CD4-positive, alpha-beta T cell (primary cell): ENCODE measurements at regions not wholly inside any gene's neighbourhood (a gene's known extent, or its start where the extent isn't known, plus 50 kb on each side); places are given as distances from the start of the nearest gene placed in this dataset.

Source experiments
- ATAC-seq: fragments of 200-7000 bp; cut with Tn5 transposase; one replicate; pipeline ENCODE4 v1.10.0; 2022; ENCODE audit warnings: mild to moderate bottlenecking; ENCODE audit not compliant: poor library complexity
- CTCF ChIA-PET: fragments of 350-600 bp; sonication (Branson Sonifier 250); formaldehyde crosslinking; loops from one replicate; lab custom pipeline; 2021; ENCODE audit warnings: antibody characterized with exemption, inconsistent platforms; lab: Charles Lee
- POLR2A ChIA-PET: fragments of 350-600 bp; sonication (Branson Sonifier 250); formaldehyde crosslinking; loops from one replicate; lab custom pipeline; 2021; ENCODE audit warnings: antibody characterized with exemption, inconsistent platforms; lab: Charles Lee
- DNase-seq, 14 experiments: peaks; one replicate each; pipeline ENCODE4 v3.0.0-alpha.2; 2013 to 2020; ENCODE audit warnings: mixed read lengths in 2 of 14
- H3K27ac ChIP-seq, 2 donors: one replicate each; pipeline versions ENCODE4 v1.5.1 to v1.7.0; 2013; ENCODE audit warnings: low read length in 2 of 2, low read depth in 1 of 2, mild to moderate bottlenecking in 1 of 2
- H3K27me3 ChIP-seq, 2 experiments: 1 replicate in 1 of 2; 2 replicates in 1 of 2; pipeline versions ENCODE4 v1.6.1 to v1.7.0; 2013; ENCODE audit warnings: low read length in 2 of 2, control low read depth in 1 of 2, mild to moderate bottlenecking in 1 of 2, moderate library complexity in 1 of 2; ENCODE audit not compliant: insufficient read depth in 2 of 2, control insufficient read depth in 1 of 2
- H3K36me3 ChIP-seq: one replicate; pipeline ENCODE4 v1.6.1; 2013; ENCODE audit warnings: low read length, control low read depth; ENCODE audit not compliant: insufficient read depth
- H3K4me1 ChIP-seq: one replicate; pipeline ENCODE4 v1.6.1; 2013; ENCODE audit warnings: low read length, control low read depth; ENCODE audit not compliant: insufficient read depth
- H3K4me3 ChIP-seq: one replicate; pipeline ENCODE4 v1.5.1; 2013; ENCODE audit warnings: mild to moderate bottlenecking, low read length, moderate library complexity
- H3K9me3 ChIP-seq, 2 experiments: 1 replicate in 1 of 2; 2 replicates in 1 of 2; pipeline versions ENCODE4 v1.6.1 to v1.7.0; 2013; ENCODE audit warnings: low read length in 2 of 2, mild to moderate bottlenecking in 2 of 2, control low read depth in 1 of 2, moderate library complexity in 1 of 2; ENCODE audit not compliant: control insufficient read depth in 1 of 2, insufficient read depth in 1 of 2
- H3K27ac Mint-ChIP-seq: one replicate; pipeline ENCODE4 v1.8.0; 2020; ENCODE audit warnings: mixed read lengths
- H3K27me3 Mint-ChIP-seq: one replicate; pipeline ENCODE4 v1.8.0; 2021; ENCODE audit warnings: mixed read lengths
- H3K36me3 Mint-ChIP-seq: one replicate; pipeline ENCODE4 v1.8.0; 2021; ENCODE audit warnings: low read depth, mixed read lengths
- H3K4me1 Mint-ChIP-seq: one replicate; pipeline ENCODE4 v1.8.0; 2021; ENCODE audit warnings: low read depth, mixed read lengths
- H3K4me3 Mint-ChIP-seq: one replicate; pipeline ENCODE4 v1.8.0; 2020; ENCODE audit warnings: mild to moderate bottlenecking, mixed read lengths
- H3K9me3 Mint-ChIP-seq: one replicate; pipeline ENCODE4 v1.8.0; 2020; ENCODE audit warnings: mixed read lengths
- intact Hi-C, 2 experiments: fragments of 100-400 bp; cut with DNase I in 1 of 2; cut with micrococcal nuclease in 1 of 2; formaldehyde crosslinking; loops; one replicate each; pipeline versions ENCODE4 v1.15.1 to v1.9.0; 2023 to 2025; cut with DNase I, micrococcal nuclease
- TF ChIP-seq, protein P1 (sequence below): fragments of 200-600 bp; IDR thresholded peaks from one replicate; pipeline ENCODE4 v1.8.0; 2022; ENCODE audit warnings: antibody characterized with exemption, mild to moderate bottlenecking

DNA sequence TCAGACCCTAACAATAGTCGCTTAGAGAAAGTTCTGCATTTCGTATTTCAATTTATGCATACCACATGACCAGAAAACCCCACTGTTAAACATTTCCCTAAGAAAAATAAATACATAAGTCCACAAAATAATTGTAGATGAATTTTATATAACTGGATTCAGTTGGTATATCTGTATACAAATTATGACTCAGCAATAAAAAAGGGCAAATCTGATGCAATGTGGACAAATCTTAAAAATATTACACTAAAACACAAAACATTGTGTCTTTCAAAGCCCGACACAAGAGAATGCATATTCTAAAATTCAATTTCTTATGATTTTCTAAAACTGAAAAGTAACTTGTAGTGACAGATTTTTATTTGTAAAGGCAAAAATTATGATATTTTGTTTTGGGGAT lies 1005.0 kb downstream of the EFNB2 start:
- no peaks in the 10 kb centered on the region for H3K27me3 Mint-ChIP-seq
- no peaks in the 10 kb centered on the region for H3K9me3 ChIP-seq
- no peaks in the 10 kb centered on the region for H3K36me3 ChIP-seq
- H3K27ac Mint-ChIP-seq: no peak overlapping the region
- DNase-seq (no peak), ATAC-seq (no peak)
- H3K4me3 ChIP-seq: no peak overlapping the region
- TF ChIP-seq, protein P1, sequence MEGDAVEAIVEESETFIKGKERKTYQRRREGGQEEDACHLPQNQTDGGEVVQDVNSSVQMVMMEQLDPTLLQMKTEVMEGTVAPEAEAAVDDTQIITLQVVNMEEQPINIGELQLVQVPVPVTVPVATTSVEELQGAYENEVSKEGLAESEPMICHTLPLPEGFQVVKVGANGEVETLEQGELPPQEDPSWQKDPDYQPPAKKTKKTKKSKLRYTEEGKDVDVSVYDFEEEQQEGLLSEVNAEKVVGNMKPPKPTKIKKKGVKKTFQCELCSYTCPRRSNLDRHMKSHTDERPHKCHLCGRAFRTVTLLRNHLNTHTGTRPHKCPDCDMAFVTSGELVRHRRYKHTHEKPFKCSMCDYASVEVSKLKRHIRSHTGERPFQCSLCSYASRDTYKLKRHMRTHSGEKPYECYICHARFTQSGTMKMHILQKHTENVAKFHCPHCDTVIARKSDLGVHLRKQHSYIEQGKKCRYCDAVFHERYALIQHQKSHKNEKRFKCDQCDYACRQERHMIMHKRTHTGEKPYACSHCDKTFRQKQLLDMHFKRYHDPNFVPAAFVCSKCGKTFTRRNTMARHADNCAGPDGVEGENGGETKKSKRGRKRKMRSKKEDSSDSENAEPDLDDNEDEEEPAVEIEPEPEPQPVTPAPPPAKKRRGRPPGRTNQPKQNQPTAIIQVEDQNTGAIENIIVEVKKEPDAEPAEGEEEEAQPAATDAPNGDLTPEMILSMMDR: no peak
- H3K36me3 Mint-ChIP-seq: no peaks in the 10 kb centered on the region
- H3K4me3 Mint-ChIP-seq: no peak overlapping the region
- intact Hi-C loops: no loop called here
- H3K9me3 Mint-ChIP-seq: no peaks in the 10 kb centered on the region
- no peaks in the 10 kb centered on the region for H3K4me1 Mint-ChIP-seq
- no peaks in the 10 kb centered on the region for H3K27me3 ChIP-seq
- ChIA-PET POLR2A (no interaction called here), CTCF (no interaction called here)
- no peak overlapping the region for H3K27ac ChIP-seq
- H3K4me1 ChIP-seq: no peaks in the 10 kb centered on the region

DNA sequence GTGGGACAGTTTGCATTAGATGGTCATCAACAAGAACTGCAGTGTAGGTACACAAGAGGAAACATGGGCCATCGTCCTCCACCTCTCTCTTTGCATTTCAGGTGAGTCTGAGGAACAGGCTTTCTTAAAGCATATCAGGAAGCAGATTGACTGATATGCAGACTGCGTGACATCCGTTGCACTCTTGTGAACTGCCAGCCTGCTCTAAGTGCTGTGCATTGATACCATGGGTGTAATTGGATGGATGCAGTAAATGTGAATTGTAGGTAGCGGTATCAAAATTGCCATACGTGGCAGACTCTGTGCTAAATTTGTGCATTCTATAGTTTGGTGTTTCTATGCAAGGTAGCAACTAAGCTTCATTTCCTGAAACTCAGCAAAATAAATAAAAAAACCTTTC lies 1008.3 kb downstream of the EFNB2 start:
- Mint-ChIP-seq H3K27ac (no peak overlapping the region), H3K4me1 (no peaks in the 10 kb centered on the region), H3K4me3 (no peak overlapping the region), H3K27me3 (no peaks in the 10 kb centered on the region), H3K36me3 (no peaks in the 10 kb centered on the region), H3K9me3 (no peaks in the 10 kb centered on the region)
- ChIA-PET CTCF (no interaction called here), POLR2A (no interaction called here)
- Histone ChIP-seq H3K36me3 (no peaks in the 10 kb centered on the region), H3K27me3 (no peaks in the 10 kb centered on the region), H3K4me1 (no peaks in the 10 kb centered on the region), H3K4me3 (no peak overlapping the region), H3K9me3 (no peaks in the 10 kb centered on the region), H3K27ac (no peak overlapping the region)
- no peak for ATAC-seq
- TF ChIP-seq, protein P1: no peak
- intact Hi-C loops: no loop called here
- DNase-seq: no peak

DNA sequence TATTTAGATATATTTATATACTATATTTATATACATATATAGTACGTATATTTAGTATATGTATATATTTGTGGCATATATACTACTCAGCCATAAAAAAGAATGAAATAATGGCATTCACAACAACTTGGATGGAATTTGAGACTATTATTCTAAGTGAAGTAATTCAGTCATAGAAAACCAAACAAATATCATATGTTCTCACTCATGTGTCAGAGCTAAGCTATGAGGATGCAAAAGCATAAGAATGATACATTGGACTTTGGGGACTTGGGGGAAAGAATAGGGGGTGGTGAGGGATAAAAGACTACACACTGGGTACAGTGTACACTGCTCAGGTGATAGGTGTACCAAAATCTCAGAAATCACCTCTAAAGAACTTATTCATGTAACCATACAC lies 1015.7 kb downstream of the EFNB2 start:
- Histone ChIP-seq H3K36me3 (no peaks in the 10 kb centered on the region), H3K9me3 (no peaks in the 10 kb centered on the region), H3K4me1 (no peaks in the 10 kb centered on the region), H3K27me3 (no peaks in the 10 kb centered on the region), H3K27ac (no peak overlapping the region), H3K4me3 (no peak overlapping the region)
- TF ChIP-seq, protein P1: no peak
- no peaks in the 10 kb centered on the region for H3K9me3 Mint-ChIP-seq
- intact Hi-C loops: no loop called here
- H3K4me1 Mint-ChIP-seq: no peaks in the 10 kb centered on the region
- DNase-seq (no peak), ATAC-seq (no peak)
- ChIA-PET CTCF (no interaction called here), POLR2A (no interaction called here)
- H3K36me3 Mint-ChIP-seq: no peaks in the 10 kb centered on the region
- no peak overlapping the region for H3K27ac Mint-ChIP-seq
- H3K4me3 Mint-ChIP-seq: no peak overlapping the region
- H3K27me3 Mint-ChIP-seq: no peaks in the 10 kb centered on the region
